Left ventricle myocardium inferior (tissue), 1 donor: ENCODE measurements at regions not wholly inside any gene's neighbourhood (a gene's known extent, or its start where the extent isn't known, plus 50 kb on each side); places are given as distances from the start of the nearest gene placed in this dataset.

ENCODE experiments used
- DNase-seq: peaks from one replicate; pipeline ENCODE4 v3.0.0-alpha.2; 2020
- H3K27ac ChIP-seq: fragments of 200-600 bp; replicated peaks from 2 replicates; pipeline ENCODE4 v1.8.0; 2021
- H3K27me3 ChIP-seq: fragments of 200-600 bp; 2 replicates; pipeline ENCODE4 v1.8.0; 2021; ENCODE audit warnings: low read depth
- H3K36me3 ChIP-seq: fragments of 200-600 bp; 2 replicates; pipeline ENCODE4 v1.8.0; 2021
- H3K4me1 ChIP-seq: fragments of 200-600 bp; 2 replicates; pipeline ENCODE4 v1.8.0; 2021
- H3K4me3 ChIP-seq: fragments of 200-600 bp; 2 replicates; pipeline ENCODE4 v1.8.0; 2021; ENCODE audit warnings: mild to moderate bottlenecking, moderate library complexity
- H3K9me3 ChIP-seq: fragments of 200-600 bp; replicated peaks from 2 replicates; pipeline ENCODE4 v1.8.0; 2021
- CTCF ChIP-seq: fragments of 200-600 bp; IDR thresholded peaks from 2 replicates; pipeline ENCODE4 v1.8.0; 2021; ENCODE audit warnings: antibody characterized with exemption, mild to moderate bottlenecking, borderline replicate concordance
- intact Hi-C: fragments of 100-400 bp; cut with micrococcal nuclease; formaldehyde crosslinking; loops from one replicate; pipeline ENCODE4 v1.11.0; 2022
- donor health status: DM: no; HTN: yes; CAD: no; lungs with severe emphysema.

GRCh38 chr7:108637049-108637621 is 67.5 kb downstream of the DNAJB9 start:
- DNase-seq = no peak
- no peaks in the 10 kb centered on the region for H3K27me3 ChIP-seq
- intact Hi-C loops = no loop called here
- H3K27ac ChIP-seq = no peak overlapping the region
- H3K9me3 ChIP-seq = no peaks in the 10 kb centered on the region
- H3K36me3 ChIP-seq = no peaks in the 10 kb centered on the region
- no peaks in the 10 kb centered on the region for H3K4me1 ChIP-seq
- TF ChIP-seq CTCF = no peak
- H3K4me3 ChIP-seq = no peak overlapping the region

GRCh38 chr7:108642126-108642525 is 72.5 kb downstream of the DNAJB9 start:
- H3K27ac ChIP-seq = no peak overlapping the region

GRCh38 chr7:108643136-108643535 is 73.5 kb downstream of the DNAJB9 start:
- Histone ChIP-seq H3K27me3 (no peaks in the 10 kb centered on the region), H3K4me1 (no peaks in the 10 kb centered on the region), H3K36me3 (no peaks in the 10 kb centered on the region), H3K27ac (no peak overlapping the region), H3K4me3 (no peak overlapping the region), H3K9me3 (no peaks in the 10 kb centered on the region)
- DNase-seq = no peak
- intact Hi-C loops = no loop called here
- no peak for TF ChIP-seq CTCF

More at GRCh38 chr7:108642126-108642525, 72.5 kb downstream of the DNAJB9 start:
- no peak for DNase-seq
- H3K27me3 ChIP-seq = no peaks in the 10 kb centered on the region
- no peak overlapping the region for H3K4me3 ChIP-seq
- no peaks in the 10 kb centered on the region for H3K4me1 ChIP-seq
- intact Hi-C loops = no loop called here
- no peak for TF ChIP-seq CTCF
- H3K36me3 ChIP-seq = no peaks in the 10 kb centered on the region
- H3K9me3 ChIP-seq = no peaks in the 10 kb centered on the region

- Histone ChIP-seq H3K27me3 (no peaks in the 10 kb centered on the region), H3K4me1 (no peaks in the 10 kb centered on the region), H3K36me3 (no peaks in the 10 kb centered on the region), H3K27ac (no peak overlapping the region), H3K4me3 (no peak overlapping the region), H3K9me3 (no peaks in the 10 kb centered on the region)
- DNase-seq = no peak
- TF ChIP-seq CTCF = no peak
- intact Hi-C loops = no loop called here
Measured at GRCh38 chr7:108648989-108649388, 79.3 kb downstream of the DNAJB9 start.

GRCh38 chr7:108650467-108650866 is 80.8 kb downstream of the DNAJB9 start:
- Histone ChIP-seq H3K36me3 (no peaks in the 10 kb centered on the region), H3K9me3 (no peaks in the 10 kb centered on the region), H3K4me3 (no peak overlapping the region), H3K27me3 (no peaks in the 10 kb centered on the region), H3K27ac (no peak overlapping the region), H3K4me1 (no peaks in the 10 kb centered on the region)
- DNase-seq = no peak
- TF ChIP-seq CTCF = no peak
- intact Hi-C loops = no loop called here
